ENCODE measurements at regions not wholly inside any gene's neighbourhood (a gene's known extent, or its start where the extent isn't known, plus 50 kb on each side); places are given as distances from the start of the nearest gene placed in this dataset.

DNA sequence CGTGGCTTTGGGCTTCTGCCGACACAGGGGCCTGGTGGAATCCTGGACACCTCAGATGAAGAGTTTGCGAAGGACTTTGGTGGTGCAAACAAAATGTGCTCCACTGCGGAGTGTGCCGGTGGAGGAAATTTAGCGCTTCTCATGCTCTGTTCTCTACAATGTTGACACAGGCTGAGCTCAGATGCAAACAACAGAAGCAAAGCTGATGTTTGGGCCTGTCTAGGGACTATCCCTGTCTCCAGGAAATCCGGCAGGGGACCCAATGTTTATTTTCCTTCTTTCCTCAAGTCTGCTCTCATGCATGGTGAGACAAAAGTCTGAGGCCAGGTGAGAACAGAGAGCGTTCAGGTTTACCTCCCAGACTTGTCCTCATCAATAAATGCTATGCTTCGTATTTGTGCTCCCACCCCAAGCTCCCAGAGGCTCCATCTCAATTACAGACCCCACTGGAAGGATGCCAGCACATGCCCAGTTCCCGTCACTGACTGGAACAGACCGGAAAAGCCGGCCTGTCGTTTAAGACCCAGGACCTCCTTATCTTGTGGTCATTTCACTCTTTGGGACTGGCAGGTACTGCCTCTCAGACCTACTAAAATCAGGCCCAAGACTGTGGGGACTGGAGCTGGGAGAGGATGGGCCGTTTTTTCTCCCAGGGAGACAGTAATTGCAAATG is 105.7 kb upstream of the B3GAT1 start:
- DNase-seq (ENCODE audit: low read depth) = no peak

DNA sequence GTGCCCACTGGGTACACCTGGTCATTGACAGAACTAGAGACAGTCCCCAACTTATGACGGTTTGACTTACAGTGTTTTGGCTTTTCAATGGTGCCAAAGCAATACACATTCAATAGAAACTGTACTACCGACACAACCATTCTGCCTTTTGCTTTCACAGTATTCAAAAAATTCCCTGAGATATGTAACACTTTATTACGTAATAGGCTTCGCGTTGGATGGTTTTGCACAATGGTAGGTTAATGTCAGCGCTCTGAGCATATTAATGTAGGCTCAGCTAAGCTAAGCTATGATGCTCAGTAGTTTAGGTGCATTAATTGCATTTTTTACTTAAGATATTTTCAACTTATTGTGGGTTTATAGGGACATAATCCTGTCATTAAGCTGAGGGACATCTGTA is 105.1 kb upstream of the B3GAT1 start:
- DNase-seq (ENCODE audit: low read depth) = no peak

DNA sequence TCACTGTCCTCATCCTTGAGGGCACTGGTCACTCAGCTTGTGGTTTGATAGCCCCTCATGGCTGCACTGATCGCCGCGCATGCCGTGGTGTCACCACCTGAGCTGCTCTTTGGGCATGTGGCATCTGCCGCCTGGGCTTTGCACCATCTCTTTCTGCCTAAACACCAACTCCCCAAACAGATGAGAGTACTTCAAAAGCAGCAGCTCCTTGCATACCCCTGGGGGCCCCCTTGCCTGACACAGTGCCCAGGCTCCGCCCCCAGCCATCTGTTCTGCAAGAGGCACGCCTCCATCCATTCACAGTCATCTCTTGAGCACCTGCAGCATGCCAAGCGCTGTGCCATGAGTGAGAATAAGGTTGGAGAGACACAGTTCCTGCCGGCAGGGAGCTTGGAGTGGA is 104.5 kb upstream of the B3GAT1 start:
- no peak for DNase-seq (ENCODE audit: low read depth)

GRCh38 chr11:134515081-134515960 is 103.3 kb upstream of the B3GAT1 start:
- no peak for DNase-seq (ENCODE audit: low read depth)

- no peak for DNase-seq (ENCODE audit: low read depth)
Observed at GRCh38 chr11:134514354-134514951, 102.4 kb upstream of the B3GAT1 start.

GRCh38 chr11:134513585-134514120 is 101.6 kb upstream of the B3GAT1 start:
- no peak for DNase-seq (ENCODE audit: low read depth)

- no peak for DNase-seq (ENCODE audit: low read depth)
Observed at GRCh38 chr11:134512571-134513538, 100.8 kb upstream of the B3GAT1 start.

GRCh38 chr11:134512061-134512460 is 100.0 kb upstream of the B3GAT1 start:
- DNase-seq (ENCODE audit: low read depth) = no peak

- DNase-seq (ENCODE audit: low read depth) = no peak
Observed at GRCh38 chr11:134511255-134511654, 99.2 kb upstream of the B3GAT1 start.

GRCh38 chr11:134510233-134511040 is 98.4 kb upstream of the B3GAT1 start:
- no peak for DNase-seq (ENCODE audit: low read depth)

DNA sequence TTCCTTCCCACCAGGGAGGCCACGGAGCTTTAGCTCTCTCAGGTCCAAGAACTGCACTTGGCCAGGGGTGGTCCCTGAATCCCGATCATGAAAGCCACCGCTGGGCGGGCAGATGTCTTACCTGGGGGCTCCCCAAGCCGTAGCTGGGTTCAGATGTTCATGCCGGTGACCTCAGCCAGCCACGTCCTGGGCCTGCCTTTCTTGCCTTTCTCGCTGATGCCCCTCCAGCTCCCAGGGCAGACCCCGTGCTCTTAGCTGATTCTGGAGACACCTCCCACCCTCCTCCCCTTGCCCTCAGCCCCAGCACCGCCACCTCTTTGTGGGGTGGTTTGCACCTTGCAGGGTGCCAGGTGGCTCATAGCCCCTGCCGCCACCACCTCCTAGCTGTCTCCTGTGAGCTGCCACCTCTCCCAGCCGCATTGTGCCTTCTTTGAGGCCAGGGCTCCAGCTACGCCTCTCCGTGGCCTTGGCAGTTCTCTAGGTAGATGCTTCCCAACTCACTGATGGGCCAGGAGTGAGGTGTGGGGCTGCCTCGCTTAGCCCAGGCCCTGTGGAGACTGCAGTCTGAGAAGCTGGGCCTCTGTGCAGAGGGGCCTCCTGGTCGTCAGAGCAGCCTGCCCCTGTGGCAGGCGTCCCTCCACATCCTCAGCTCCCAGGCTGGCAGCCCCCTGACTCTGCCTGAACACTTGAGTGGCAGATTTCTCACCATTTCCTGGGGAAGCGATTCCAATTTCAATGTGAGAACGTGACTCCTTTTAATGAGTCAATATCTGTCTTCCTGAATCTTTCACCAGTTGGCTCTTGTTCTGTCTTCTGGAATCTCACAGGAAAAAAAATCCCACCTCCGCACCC is 97.6 kb upstream of the B3GAT1 start:
- DNase-seq (ENCODE audit: low read depth) = no peak

DNA sequence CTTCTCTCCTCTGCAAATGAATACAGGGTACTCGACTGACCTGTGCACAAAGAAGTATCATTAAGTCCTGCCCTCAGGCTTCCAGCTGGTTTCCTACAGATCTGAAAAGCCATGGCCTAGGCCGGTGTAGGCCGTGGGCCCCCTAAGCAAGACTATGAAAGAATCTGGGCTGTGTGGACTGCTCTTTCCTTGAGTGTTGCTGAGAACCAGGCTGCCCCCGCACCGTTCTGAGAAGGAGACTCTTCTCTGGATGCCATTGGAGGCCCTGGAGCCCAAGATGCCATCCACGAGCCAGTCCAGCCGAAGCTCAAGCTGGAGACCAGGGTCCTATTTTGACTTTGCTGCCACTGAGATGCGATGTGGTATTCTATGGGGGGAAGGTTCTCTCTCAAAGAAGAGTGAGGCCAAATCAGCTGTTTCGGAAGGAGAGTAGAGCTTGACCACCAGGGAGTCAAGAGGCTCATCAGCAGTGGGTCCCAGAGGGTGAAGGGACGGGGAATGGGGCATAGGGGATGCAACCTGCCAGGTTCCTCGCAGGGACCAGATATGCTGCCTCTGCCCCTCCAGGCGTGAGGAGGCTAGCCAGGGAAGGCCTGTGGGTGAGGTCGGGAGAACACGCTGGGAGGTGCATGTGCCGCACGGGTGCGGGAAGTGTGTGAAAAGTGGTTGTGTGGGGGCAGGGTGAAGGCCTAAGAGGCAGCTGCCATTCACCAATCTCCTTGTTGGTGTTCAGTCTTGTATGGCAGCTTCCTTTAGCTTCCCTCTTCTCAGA is 96.4 kb upstream of the B3GAT1 start:
- DNase-seq (ENCODE audit: low read depth) = no peak

DNA sequence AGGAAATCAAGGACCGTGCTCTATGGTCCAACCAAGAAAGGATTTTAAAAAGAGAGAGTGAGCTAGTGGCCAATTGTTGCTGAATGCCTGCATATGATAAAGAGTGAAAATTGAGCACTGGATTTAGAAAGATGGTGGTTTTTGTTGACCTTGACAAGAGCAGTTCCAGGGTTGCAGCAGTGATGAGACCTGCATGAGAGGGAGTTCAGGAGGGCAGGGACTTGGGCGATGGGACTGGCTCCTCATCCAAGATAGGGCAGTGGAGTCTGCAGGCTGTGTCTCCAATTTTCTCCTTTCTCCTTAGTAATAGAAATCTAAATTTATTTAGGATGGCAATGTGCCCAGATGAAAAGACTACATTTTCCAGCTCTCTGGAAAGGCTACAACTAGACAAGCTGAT is 94.0 kb upstream of the B3GAT1 start:
- DNase-seq (ENCODE audit: low read depth) = no peak

DNA sequence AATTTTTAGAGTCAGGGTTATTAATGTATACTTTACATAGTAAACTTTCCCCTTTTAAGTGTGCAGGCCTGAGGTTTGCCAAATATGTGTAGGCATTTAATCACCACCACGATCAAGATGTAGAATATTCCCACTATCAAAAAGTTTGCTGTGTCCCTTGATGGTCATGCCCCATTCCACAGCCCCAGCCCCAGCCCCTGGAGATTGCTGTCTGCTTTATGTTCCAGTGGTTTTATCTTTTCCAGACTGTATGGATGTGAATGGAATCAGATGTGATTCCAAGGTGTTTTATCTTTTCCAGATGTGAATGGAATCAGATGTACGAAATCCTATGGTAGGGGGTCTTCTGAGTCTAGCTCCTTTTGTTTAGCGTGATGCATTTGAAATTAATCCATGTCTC is 93.1 kb upstream of the B3GAT1 start:
- DNase-seq (ENCODE audit: low read depth) = no peak

DNA sequence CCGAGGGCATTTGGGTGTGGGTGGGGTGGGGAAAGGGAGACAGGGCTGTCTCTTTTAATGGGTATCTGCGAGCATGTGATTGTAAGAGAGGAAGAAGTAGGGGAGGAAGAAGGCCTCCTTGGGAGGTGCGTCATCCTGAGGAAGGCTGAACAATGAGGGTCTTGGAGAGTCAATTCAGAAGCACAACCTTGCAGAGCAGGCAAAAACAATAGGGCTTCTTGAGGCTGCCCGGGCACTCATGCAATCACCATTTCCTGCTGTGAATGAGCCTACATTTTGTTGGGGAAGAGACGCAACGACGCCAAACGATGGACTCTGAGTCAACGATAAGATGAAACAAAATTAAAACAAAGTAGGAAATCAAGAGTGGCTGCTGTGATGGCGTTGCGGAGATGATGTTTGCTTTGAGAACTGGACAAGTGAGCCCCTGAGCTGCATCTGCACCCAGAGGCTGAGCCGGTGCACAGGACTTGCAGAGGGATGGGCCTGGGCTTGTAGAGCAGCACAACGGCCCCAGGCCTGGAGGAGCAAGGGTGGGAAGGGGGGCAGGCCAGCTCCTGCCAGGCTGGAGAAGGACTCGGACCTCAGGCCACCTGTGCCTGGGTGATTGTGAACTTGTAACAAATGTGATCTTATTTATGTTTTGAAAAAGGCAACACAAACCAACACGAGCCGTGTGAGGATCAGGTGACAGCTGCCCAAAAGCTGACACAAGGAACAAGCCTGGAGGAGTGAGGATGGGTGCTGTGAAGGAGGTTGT is 92.3 kb upstream of the B3GAT1 start:
- no peak for DNase-seq (ENCODE audit: low read depth)

GRCh38 chr11:134503596-134503995 is 91.6 kb upstream of the B3GAT1 start:
- no peak for DNase-seq (ENCODE audit: low read depth)

DNA sequence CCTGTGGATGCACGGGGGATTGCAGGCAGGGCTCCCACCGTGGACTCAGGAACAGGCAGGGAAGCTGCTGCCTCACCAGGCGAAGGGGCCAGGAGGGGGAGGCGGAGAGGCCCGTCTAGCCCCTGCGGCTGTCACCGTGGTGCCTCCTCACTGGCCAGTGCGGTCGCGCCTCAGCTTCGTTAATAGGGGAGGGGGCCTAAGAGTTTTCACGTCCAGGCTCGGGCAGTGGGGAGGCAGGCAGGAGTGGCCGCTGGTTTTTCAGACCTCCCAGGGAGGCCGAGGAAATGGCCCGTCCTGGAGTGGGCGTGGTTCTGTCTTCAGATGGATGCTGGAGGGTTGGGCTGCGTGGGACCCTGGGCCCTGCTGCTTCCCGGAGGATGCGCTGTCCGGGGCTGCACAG is 91.1 kb upstream of the B3GAT1 start:
- no peak for DNase-seq (ENCODE audit: low read depth)

GRCh38 chr11:134502153-134502550 is 90.1 kb upstream of the B3GAT1 start:
- no peak for DNase-seq (ENCODE audit: low read depth)

Measured in M059J (cell line).